ENCODE measurements at regions not wholly inside any gene's neighbourhood (a gene's known extent, or its start where the extent isn't known, plus 50 kb on each side); places are given as distances from the start of the nearest gene placed in this dataset.

- Histone ChIP-seq H3K18ac (ENCODE audit: low read length) (no peak overlapping the region), H3K4me1 (ENCODE audit: control insufficient read depth in 1 of 2, insufficient read depth in 2 of 2, low read length in 2 of 2) (no peaks in the 10 kb centered on the region), H3K23ac (ENCODE audit: low read length) (no peak overlapping the region), H3K27me3 (ENCODE audit: insufficient read depth, low read length) (no peaks in the 10 kb centered on the region), H2BK12ac (ENCODE audit: low read length) (no peak overlapping the region), H3K79me2 (ENCODE audit: control insufficient read depth, insufficient read depth, low read length, poor library complexity) (no peaks in the 10 kb centered on the region), H3K9me3 (ENCODE audit: insufficient read depth, low read depth, low read length) (no peaks in the 10 kb centered on the region), H3K9ac (ENCODE audit: low read length) (no peak overlapping the region), H2BK5ac (ENCODE audit: low read depth, low read length, poor library complexity) (no peak overlapping the region), H3K4ac (ENCODE audit: low read depth, low read length) (no peak overlapping the region), H2AFZ (ENCODE audit: insufficient read depth, low read length, poor library complexity) (no peak overlapping the region), H3K79me1 (ENCODE audit: low read length) (no peaks in the 10 kb centered on the region), H4K91ac (ENCODE audit: low read depth, low read length) (no peak overlapping the region), H3K27ac (ENCODE audit: low read depth, low read length) (no peak overlapping the region), H3K14ac (ENCODE audit: low read length) (no peak overlapping the region), H3K36me3 (ENCODE audit: control insufficient read depth in 1 of 2, insufficient read depth in 2 of 2, low read length in 2 of 2) (no peaks in the 10 kb centered on the region), H4K8ac (ENCODE audit: low read depth, low read length) (no peak overlapping the region), H2AK5ac (ENCODE audit: low read length) (no peak overlapping the region), H3K4me2 (ENCODE audit: low read length) (no peak overlapping the region), H4K12ac (ENCODE audit: low read depth, low read length) (no peak overlapping the region), H3K4me3 (ENCODE audit: low read depth, low read length) (no peak overlapping the region), H2BK120ac (ENCODE audit: insufficient read depth, low read length, poor library complexity) (no peak overlapping the region)
- DNase-seq, result peak in 1 of 2 donors; percentile 33
- no CpG with 5 or more reads among the region's 2 CpGs for WGBS (ENCODE audit: extremely low coverage, insufficient coverage, insufficient read length)
These were observed 1017.0 kb upstream of the GHITM start for GRCh38 chr10:83122336-83122735.

DNA sequence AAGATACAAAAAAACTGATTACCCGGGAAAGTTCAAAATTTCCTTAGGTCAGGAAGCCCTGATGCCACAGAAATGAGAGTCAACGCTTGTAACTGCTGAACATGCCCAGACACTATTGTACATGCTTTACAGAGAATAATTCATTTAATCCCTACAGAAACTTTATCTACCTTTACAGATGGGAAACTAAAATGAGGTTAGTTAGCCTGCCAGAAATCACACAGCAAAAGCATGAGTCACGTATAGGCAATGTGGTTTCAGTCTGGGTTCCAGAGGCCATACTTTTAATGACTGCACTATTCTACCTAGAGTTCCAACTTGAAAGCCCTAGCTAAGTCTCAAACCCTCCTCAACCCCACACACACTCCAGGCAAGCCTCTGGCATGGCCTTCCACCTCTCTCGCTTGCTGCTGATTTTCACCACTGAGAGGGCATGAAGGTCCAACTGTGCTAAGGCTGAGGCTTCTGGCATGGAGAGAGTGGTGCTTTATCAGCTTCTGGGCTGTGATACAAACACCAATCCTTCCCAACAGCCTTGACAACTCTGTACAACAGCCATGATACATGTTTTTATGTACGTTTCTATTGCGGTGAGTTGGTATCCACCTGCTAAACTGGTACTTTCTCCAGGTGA is 1011.2 kb upstream of the GHITM start:
- no CpG with 5 or more reads among the region's 6 CpGs for WGBS (ENCODE audit: extremely low coverage, insufficient coverage, insufficient read length)
- H3K4me3 ChIP-seq (ENCODE audit: low read depth, low read length), result no peak overlapping the region

GRCh38 chr10:83140811-83141210 is 998.5 kb upstream of the GHITM start:
- H4K8ac ChIP-seq (ENCODE audit: low read depth, low read length), result no peak overlapping the region
- H3K14ac ChIP-seq (ENCODE audit: low read length), result no peak overlapping the region
- H3K9me3 ChIP-seq (ENCODE audit: insufficient read depth, low read depth, low read length), result no peaks in the 10 kb centered on the region
- H4K91ac ChIP-seq (ENCODE audit: low read depth, low read length), result no peak overlapping the region
- H3K4me1 ChIP-seq (ENCODE audit: control insufficient read depth in 1 of 2, insufficient read depth in 2 of 2, low read length in 2 of 2), result no peaks in the 10 kb centered on the region
- H2AFZ ChIP-seq (ENCODE audit: insufficient read depth, low read length, poor library complexity), result no peak overlapping the region
- no peak for DNase-seq
- H3K18ac ChIP-seq (ENCODE audit: low read length), result no peak overlapping the region
- no peaks in the 10 kb centered on the region for H3K27me3 ChIP-seq (ENCODE audit: insufficient read depth, low read length)
- no peak overlapping the region for H3K9ac ChIP-seq (ENCODE audit: low read length)
- H3K79me1 ChIP-seq (ENCODE audit: low read length), result no peaks in the 10 kb centered on the region
- no peak overlapping the region for H3K4ac ChIP-seq (ENCODE audit: low read depth, low read length)
- no peaks in the 10 kb centered on the region for H3K36me3 ChIP-seq (ENCODE audit: control insufficient read depth in 1 of 2, insufficient read depth in 2 of 2, low read length in 2 of 2)
- H2BK5ac ChIP-seq (ENCODE audit: low read depth, low read length, poor library complexity), result no peak overlapping the region
- no peaks in the 10 kb centered on the region for H3K79me2 ChIP-seq (ENCODE audit: control insufficient read depth, insufficient read depth, low read length, poor library complexity)
- H2AK5ac ChIP-seq (ENCODE audit: low read length), result no peak overlapping the region
- no peak overlapping the region for H2BK120ac ChIP-seq (ENCODE audit: insufficient read depth, low read length, poor library complexity)
- no peak overlapping the region for H3K27ac ChIP-seq (ENCODE audit: low read depth, low read length)
- no peak overlapping the region for H3K4me2 ChIP-seq (ENCODE audit: low read length)
- no peak overlapping the region for H4K12ac ChIP-seq (ENCODE audit: low read depth, low read length)
- H2BK12ac ChIP-seq (ENCODE audit: low read length), result no peak overlapping the region
- no peak overlapping the region for H3K4me3 ChIP-seq (ENCODE audit: low read depth, low read length)
- H3K23ac ChIP-seq (ENCODE audit: low read length), result no peak overlapping the region
- WGBS (ENCODE audit: extremely low coverage, insufficient coverage, insufficient read length), result no CpG with 5 or more reads among the region's 1 CpG

More for the DNA sequence above, 1011.2 kb upstream of the GHITM start:
- Histone ChIP-seq H2BK120ac (ENCODE audit: insufficient read depth, low read length, poor library complexity) (no peak overlapping the region), H3K4me2 (ENCODE audit: low read length) (no peak overlapping the region), H2AK5ac (ENCODE audit: low read length) (no peak overlapping the region), H3K23ac (ENCODE audit: low read length) (no peak overlapping the region), H3K27me3 (ENCODE audit: insufficient read depth, low read length) (no peaks in the 10 kb centered on the region), H3K27ac (ENCODE audit: low read depth, low read length) (no peak overlapping the region), H3K18ac (ENCODE audit: low read length) (no peak overlapping the region), H3K9me3 (ENCODE audit: insufficient read depth, low read depth, low read length) (no peaks in the 10 kb centered on the region), H4K8ac (ENCODE audit: low read depth, low read length) (no peak overlapping the region), H4K91ac (ENCODE audit: low read depth, low read length) (no peak overlapping the region), H3K79me2 (ENCODE audit: control insufficient read depth, insufficient read depth, low read length, poor library complexity) (no peaks in the 10 kb centered on the region), H2AFZ (ENCODE audit: insufficient read depth, low read length, poor library complexity) (no peak overlapping the region), H4K12ac (ENCODE audit: low read depth, low read length) (no peak overlapping the region), H3K14ac (ENCODE audit: low read length) (no peak overlapping the region), H3K79me1 (ENCODE audit: low read length) (no peaks in the 10 kb centered on the region), H3K9ac (ENCODE audit: low read length) (no peak overlapping the region), H3K4ac (ENCODE audit: low read depth, low read length) (no peak overlapping the region), H3K36me3 (ENCODE audit: control insufficient read depth in 1 of 2, insufficient read depth in 2 of 2, low read length in 2 of 2) (no peaks in the 10 kb centered on the region), H2BK5ac (ENCODE audit: low read depth, low read length, poor library complexity) (no peak overlapping the region), H3K4me1 (ENCODE audit: control insufficient read depth in 1 of 2, insufficient read depth in 2 of 2, low read length in 2 of 2) (peaks cover 0 to 2% of the 10 kb centered on the region in 2 experiments), H2BK12ac (ENCODE audit: low read length) (no peak overlapping the region)
- DNase-seq, result no peak

- H3K9me3 ChIP-seq (ENCODE audit: insufficient read depth, low read depth, low read length), result no peaks in the 10 kb centered on the region
- DNase-seq, result no peak
- H3K14ac ChIP-seq (ENCODE audit: low read length), result no peak overlapping the region
- no peaks in the 10 kb centered on the region for H3K79me1 ChIP-seq (ENCODE audit: low read length)
- H3K23ac ChIP-seq (ENCODE audit: low read length), result peak overlapping the region; percentile 74
- no peak overlapping the region for H3K9ac ChIP-seq (ENCODE audit: low read length)
- no peak overlapping the region for H4K91ac ChIP-seq (ENCODE audit: low read depth, low read length)
- no peak overlapping the region for H2BK12ac ChIP-seq (ENCODE audit: low read length)
- H3K4me2 ChIP-seq (ENCODE audit: low read length), result no peak overlapping the region
- no peak overlapping the region for H3K27ac ChIP-seq (ENCODE audit: low read depth, low read length)
- no peak overlapping the region for H2AK5ac ChIP-seq (ENCODE audit: low read length)
- H2BK5ac ChIP-seq (ENCODE audit: low read depth, low read length, poor library complexity), result no peak overlapping the region
- no peaks in the 10 kb centered on the region for H3K4me1 ChIP-seq (ENCODE audit: control insufficient read depth in 1 of 2, insufficient read depth in 2 of 2, low read length in 2 of 2)
- no peak overlapping the region for H2AFZ ChIP-seq (ENCODE audit: insufficient read depth, low read length, poor library complexity)
- WGBS (ENCODE audit: extremely low coverage, insufficient coverage, insufficient read length), result no CpG with 5 or more reads among the region's 3 CpGs
- H3K4me3 ChIP-seq (ENCODE audit: low read depth, low read length), result no peak overlapping the region
- H2BK120ac ChIP-seq (ENCODE audit: insufficient read depth, low read length, poor library complexity), result no peak overlapping the region
- H3K27me3 ChIP-seq (ENCODE audit: insufficient read depth, low read length), result no peaks in the 10 kb centered on the region
- H3K18ac ChIP-seq (ENCODE audit: low read length), result no peak overlapping the region
- H4K12ac ChIP-seq (ENCODE audit: low read depth, low read length), result no peak overlapping the region
- H3K79me2 ChIP-seq (ENCODE audit: control insufficient read depth, insufficient read depth, low read length, poor library complexity), result no peaks in the 10 kb centered on the region
- H4K8ac ChIP-seq (ENCODE audit: low read depth, low read length), result no peak overlapping the region
- H3K4ac ChIP-seq (ENCODE audit: low read depth, low read length), result no peak overlapping the region
- no peaks in the 10 kb centered on the region for H3K36me3 ChIP-seq (ENCODE audit: control insufficient read depth in 1 of 2, insufficient read depth in 2 of 2, low read length in 2 of 2)
These were observed 997.2 kb upstream of the GHITM start for GRCh38 chr10:83142074-83142563.
